ENCODE measurements at regions not wholly inside any gene's neighbourhood (a gene's known extent, or its start where the extent isn't known, plus 50 kb on each side); places are given as distances from the start of the nearest gene placed in this dataset.
"Not testable (repeated sequence)": the region's sequence is repeated elsewhere in the genome, so short reads cannot be mapped to it uniquely, and the experiment has no call there.

DNA sequence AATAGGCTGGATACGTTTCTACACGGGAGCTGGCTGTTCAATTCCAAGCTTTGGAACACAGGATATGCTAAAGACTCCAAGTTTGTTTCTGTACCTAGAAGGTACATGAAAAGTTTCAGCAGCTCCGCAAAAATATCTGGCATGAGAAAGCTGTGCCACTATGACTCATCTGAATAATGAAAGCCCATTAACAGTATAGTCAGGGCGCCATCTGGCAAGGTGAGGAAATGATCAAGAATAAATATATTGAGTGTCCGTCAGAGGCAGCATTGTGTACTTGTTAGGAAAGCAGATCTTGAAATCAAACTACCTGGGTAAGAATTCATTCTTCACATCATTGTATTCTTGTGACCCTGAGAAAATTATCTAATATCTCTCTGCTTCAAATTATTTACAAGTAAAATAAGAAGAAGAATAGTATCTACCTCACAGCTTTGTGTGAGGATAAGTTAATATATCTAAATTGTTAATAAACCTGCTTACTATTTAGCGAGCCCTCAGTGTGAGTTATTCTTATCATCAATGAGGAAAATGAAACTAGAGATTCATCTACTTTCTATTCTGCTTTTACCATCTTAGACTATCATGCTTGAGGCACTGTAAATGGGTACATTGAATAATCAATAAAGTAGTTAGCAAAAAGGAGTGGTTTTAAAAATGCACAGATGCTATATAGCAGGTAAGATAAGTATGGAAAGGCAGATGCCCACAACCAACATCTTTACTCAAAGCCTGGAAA, 53.5 kb downstream of the FSCB start:
- DNase-seq (ENCODE audit: low read depth, low spot score), result no peak
- ChIA-PET CTCF (no interaction called here), POLR2A (no interaction called here)
- TF ChIP-seq CTCF (IDR thresholded peaks at IDR 0.05; ENCODE audit: insufficient read depth, low read length, missing control alignments), result no peak
- no peak overlapping the region for H3K4me3 ChIP-seq (ENCODE audit: low read depth, low read length)

DNA sequence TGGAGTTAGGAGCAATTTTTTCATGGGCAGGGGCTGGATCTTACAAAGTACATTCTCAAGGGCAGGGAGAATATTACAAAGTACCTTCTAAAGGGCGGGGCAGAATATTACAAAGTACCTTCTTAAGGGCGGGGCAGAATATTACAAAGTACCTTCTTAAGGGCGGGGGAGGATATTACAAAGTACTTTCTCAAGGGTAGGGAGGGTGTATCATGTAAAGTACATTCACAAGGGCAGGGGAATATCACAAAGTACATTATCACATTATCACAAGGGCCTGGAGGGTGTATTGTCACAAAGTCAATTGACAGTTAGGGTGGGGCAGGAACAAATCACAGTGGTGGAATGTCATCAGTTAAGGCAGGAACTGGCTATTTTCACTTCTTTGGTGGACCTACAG, 56.9 kb downstream of the FSCB start:
- POLR2A ChIA-PET; CTCF ChIA-PET; DNase-seq (ENCODE audit: low read depth, low spot score); H3K4me3 ChIP-seq (ENCODE audit: low read depth, low read length): not testable (repeated sequence)

DNA sequence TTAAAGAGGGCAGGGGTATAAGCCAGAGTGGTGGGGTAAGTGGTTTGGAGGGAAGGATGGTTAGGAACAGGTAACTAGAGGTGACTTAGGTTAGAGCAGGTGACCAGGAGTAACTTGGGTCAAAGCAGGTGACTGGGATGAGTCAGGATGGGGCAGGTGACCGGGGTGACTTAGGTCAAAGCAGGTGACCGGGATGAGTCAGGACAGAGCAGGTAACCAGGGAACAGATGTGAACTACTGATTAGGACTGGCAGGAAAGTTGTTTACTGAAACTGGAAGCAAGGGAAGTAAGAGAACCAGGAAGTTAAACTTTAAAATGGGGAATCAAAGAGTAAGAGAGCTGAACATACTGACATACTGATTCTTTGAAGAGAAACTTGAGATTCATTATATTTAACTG, 57.4 kb downstream of the FSCB start:
- CTCF ChIA-PET, result no interaction called here
- no peak for DNase-seq (ENCODE audit: low read depth, low spot score)
- POLR2A ChIA-PET, result no interaction called here
- TF ChIP-seq CTCF (IDR thresholded peaks at IDR 0.05; ENCODE audit: insufficient read depth, low read length, missing control alignments), result no peak
- no peak overlapping the region for H3K4me3 ChIP-seq (ENCODE audit: low read depth, low read length)

DNA sequence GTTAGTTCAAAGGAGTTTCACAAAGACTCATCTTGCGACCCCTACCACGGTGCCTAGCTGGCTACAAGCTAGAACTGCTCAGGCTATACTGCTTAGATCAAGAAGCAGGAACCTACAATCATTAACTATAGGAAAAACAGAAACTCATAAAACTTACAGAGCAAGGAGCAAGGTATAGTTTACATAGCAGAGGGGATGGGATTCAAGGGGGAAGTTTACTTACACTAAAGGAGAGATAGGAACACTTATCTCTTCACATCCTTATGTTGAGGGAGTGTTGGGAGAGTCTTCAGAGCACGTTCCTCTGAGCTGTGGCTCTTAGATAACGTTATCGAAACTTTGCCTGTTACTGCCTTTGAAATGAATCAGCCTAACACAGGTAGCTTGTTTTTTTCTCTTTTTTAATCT, 58.1 kb downstream of the FSCB start:
- ChIA-PET POLR2A (no interaction called here), CTCF (no interaction called here)
- H3K4me3 ChIP-seq (ENCODE audit: low read depth, low read length), result no peak overlapping the region
- DNase-seq (ENCODE audit: low read depth, low spot score), result no peak
- no peak for TF ChIP-seq CTCF (IDR thresholded peaks at IDR 0.05; ENCODE audit: insufficient read depth, low read length, missing control alignments)

DNA sequence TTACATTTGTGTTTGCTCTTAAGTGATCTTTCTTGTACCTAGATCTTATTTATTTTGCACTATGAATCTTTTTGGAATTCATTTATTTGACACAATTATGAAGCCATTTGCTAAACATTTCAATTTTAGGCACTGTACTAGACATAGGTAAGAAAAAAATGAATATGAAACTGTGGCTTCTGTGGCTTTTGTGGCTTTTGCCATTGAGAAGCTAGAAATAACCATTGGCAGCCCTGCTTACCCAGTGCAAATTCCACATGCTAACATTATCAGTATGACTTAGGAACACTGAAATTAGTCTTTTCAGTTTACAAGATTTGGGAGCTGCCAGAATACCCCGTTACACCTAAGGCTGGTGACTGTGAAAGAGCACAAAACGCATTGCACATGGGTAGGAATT, 60.1 kb downstream of the FSCB start:
- H3K4me3 ChIP-seq (ENCODE audit: low read depth, low read length), result no peak overlapping the region
- no peak for TF ChIP-seq CTCF (IDR thresholded peaks at IDR 0.05; ENCODE audit: insufficient read depth, low read length, missing control alignments)
- DNase-seq (ENCODE audit: low read depth, low spot score), result no peak
- CTCF ChIA-PET, result no interaction called here
- POLR2A ChIA-PET, result no interaction called here

GRCh38 chr14:44444454-44444853, 62.6 kb downstream of the FSCB start:
- CTCF ChIA-PET, result no interaction called here
- no peak overlapping the region for H3K4me3 ChIP-seq (ENCODE audit: low read depth, low read length)
- POLR2A ChIA-PET, result no interaction called here
- no peak for TF ChIP-seq CTCF (IDR thresholded peaks at IDR 0.05; ENCODE audit: insufficient read depth, low read length, missing control alignments)
- DNase-seq (ENCODE audit: low read depth, low spot score), result no peak

DNA sequence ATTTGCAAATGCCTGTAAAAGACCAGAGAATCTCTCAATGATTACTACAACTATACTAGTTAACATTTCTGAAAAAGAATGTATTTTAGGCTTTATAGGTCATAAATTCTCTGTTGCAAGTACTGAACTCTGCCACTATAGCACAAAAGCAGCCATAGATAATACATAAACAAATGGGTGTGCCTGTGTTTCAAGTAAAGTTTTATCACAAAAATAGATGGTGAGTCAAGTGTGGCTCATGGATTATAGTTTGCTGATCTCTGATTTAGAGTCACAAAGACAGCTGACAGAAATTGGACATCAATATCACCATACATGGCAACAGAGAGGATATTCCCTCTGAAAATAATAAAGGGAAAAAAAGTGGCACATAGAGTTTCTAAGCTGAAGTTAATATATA, 68.1 kb downstream of the FSCB start:
- no peak for DNase-seq (ENCODE audit: low read depth, low spot score)
- ChIA-PET POLR2A (no interaction called here), CTCF (no interaction called here)
- no peak for TF ChIP-seq CTCF (IDR thresholded peaks at IDR 0.05; ENCODE audit: insufficient read depth, low read length, missing control alignments)
- H3K4me3 ChIP-seq (ENCODE audit: low read depth, low read length), result no peak overlapping the region
